HCT116 (cell line): ENCODE measurements at regions not wholly inside any gene's neighbourhood (a gene's known extent, or its start where the extent isn't known, plus 50 kb on each side); places are given as distances from the start of the nearest gene placed in this dataset.

Experiments used
- CBX3 ChIP-seq: IDR thresholded peaks from 2 replicates; pipeline ENCODE4 v1.6.1; 2012; ENCODE audit warnings: low read depth
- EGR1 ChIP-seq: IDR thresholded peaks from 2 replicates; pipeline ENCODE4 v1.6.1; 2012; ENCODE audit warnings: low read depth
- EZH2 ChIP-seq: fragments of 200-600 bp; sonication (generic); IDR thresholded peaks from 2 replicates; pipeline ENCODE4 v1.6.1; 2017; ENCODE audit warnings: antibody characterized with exemption, mixed run types
- POLR2A ChIP-seq: IDR thresholded peaks from 2 replicates; pipeline ENCODE4 v1.7.0; 2011; ENCODE audit warnings: borderline replicate concordance; ENCODE audit not compliant: insufficient read depth, insufficient read length; ENCODE audit errors: extremely low read depth
- POLR2AphosphoS5 ChIP-seq: IDR thresholded peaks from 2 replicates; pipeline ENCODE4 v1.6.1; 2011; ENCODE audit warnings: mild to moderate bottlenecking, low read depth, low read length, moderate library complexity
- RAD21 ChIP-seq: IDR thresholded peaks from 2 replicates; pipeline ENCODE4 v1.6.1; 2012; ENCODE audit warnings: low read depth, mild to moderate bottlenecking
- SP1 ChIP-seq: IDR thresholded peaks from 2 replicates; pipeline ENCODE4 v1.6.1; 2012; ENCODE audit warnings: low read depth
- SRF ChIP-seq: IDR thresholded peaks from 2 replicates; pipeline ENCODE4 v1.6.1; 2012; ENCODE audit warnings: low read depth
- TF ChIP-seq, protein P1 (sequence below), 3 experiments: fragments of 200-600 bp in 1 of 3; sonication (generic) in 1 of 3; IDR thresholded peaks in 2 of 3; conservative IDR thresholded peaks in 1 of 3; 2 replicates each; pipeline ENCODE4 v1.5.1; 2012 to 2017; ENCODE audit warnings: low read depth in 2 of 3, low read length in 2 of 3, antibody characterized with exemption in 1 of 3, borderline replicate concordance in 1 of 3, control low read depth in 1 of 3, mild to moderate bottlenecking in 1 of 3, mixed read lengths in 1 of 3, mixed run types in 1 of 3, moderate library complexity in 1 of 3; ENCODE audit not compliant: insufficient read depth in 1 of 3
- TF ChIP-seq, protein P2 (sequence below): IDR thresholded peaks from 2 replicates; pipeline ENCODE4 v1.6.1; 2011; ENCODE audit warnings: mild to moderate bottlenecking, low read length, moderate library complexity; ENCODE audit not compliant: insufficient replicate concordance; ENCODE audit errors: extremely low read depth

DNA sequence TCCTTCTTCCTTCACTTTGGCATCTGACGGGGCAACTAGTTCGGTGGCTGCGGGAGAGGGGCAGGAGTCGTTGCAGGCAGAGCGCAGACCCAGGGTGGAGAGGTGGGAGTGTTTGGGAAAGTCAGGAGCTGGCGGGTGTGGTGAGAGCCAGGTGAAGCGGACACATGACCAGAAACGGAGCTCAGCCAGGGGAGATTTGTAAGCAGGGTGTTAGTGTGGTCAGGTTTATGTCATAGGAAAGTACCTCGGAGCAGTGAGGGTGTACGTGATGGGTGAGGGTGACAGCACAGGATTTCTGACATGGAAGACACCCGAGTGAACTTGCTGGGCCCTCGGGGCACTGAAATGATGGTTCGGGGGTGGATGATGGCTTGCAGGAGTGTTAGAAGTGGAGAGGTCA lies 247.4 kb upstream of the TPM1 start:
- TF ChIP-seq, protein P1, sequence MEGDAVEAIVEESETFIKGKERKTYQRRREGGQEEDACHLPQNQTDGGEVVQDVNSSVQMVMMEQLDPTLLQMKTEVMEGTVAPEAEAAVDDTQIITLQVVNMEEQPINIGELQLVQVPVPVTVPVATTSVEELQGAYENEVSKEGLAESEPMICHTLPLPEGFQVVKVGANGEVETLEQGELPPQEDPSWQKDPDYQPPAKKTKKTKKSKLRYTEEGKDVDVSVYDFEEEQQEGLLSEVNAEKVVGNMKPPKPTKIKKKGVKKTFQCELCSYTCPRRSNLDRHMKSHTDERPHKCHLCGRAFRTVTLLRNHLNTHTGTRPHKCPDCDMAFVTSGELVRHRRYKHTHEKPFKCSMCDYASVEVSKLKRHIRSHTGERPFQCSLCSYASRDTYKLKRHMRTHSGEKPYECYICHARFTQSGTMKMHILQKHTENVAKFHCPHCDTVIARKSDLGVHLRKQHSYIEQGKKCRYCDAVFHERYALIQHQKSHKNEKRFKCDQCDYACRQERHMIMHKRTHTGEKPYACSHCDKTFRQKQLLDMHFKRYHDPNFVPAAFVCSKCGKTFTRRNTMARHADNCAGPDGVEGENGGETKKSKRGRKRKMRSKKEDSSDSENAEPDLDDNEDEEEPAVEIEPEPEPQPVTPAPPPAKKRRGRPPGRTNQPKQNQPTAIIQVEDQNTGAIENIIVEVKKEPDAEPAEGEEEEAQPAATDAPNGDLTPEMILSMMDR (IDR thresholded peaks at IDR 0.05 in 2 of 3, conservative IDR thresholded peaks at IDR 0.05 in 1 of 3; ENCODE audit: borderline replicate concordance in 1 of 3, insufficient read depth in 1 of 3, low read depth in 2 of 3, low read length in 2 of 3) = no peak
- TF ChIP-seq EGR1 (no peak), CBX3 (no peak), POLR2A (no peak), POLR2AphosphoS5 (no peak), RAD21 (no peak), EZH2 (no peak), SRF (no peak), SP1 (no peak)
- TF ChIP-seq, protein P2, sequence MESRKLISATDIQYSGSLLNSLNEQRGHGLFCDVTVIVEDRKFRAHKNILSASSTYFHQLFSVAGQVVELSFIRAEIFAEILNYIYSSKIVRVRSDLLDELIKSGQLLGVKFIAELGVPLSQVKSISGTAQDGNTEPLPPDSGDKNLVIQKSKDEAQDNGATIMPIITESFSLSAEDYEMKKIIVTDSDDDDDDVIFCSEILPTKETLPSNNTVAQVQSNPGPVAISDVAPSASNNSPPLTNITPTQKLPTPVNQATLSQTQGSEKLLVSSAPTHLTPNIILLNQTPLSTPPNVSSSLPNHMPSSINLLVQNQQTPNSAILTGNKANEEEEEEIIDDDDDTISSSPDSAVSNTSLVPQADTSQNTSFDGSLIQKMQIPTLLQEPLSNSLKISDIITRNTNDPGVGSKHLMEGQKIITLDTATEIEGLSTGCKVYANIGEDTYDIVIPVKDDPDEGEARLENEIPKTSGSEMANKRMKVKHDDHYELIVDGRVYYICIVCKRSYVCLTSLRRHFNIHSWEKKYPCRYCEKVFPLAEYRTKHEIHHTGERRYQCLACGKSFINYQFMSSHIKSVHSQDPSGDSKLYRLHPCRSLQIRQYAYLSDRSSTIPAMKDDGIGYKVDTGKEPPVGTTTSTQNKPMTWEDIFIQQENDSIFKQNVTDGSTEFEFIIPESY = no peak
